HEK293 (cell line): ENCODE measurements at regions not wholly inside any gene's neighbourhood (a gene's known extent, or its start where the extent isn't known, plus 50 kb on each side); places are given as distances from the start of the nearest gene placed in this dataset.
"Not testable (repeated sequence)": the region's sequence is repeated elsewhere in the genome, so short reads cannot be mapped to it uniquely, and the experiment has no call there.

Source experiments
- CTCF ChIA-PET: fragments of 350-600 bp; formaldehyde crosslinking; extraction: SDS; loops from one replicate; lab custom pipeline; 2021; ENCODE audit warnings: antibody characterized with exemption; lab: Yijun Ruan, JAX
- POLR2A ChIA-PET: fragments of 300-600 bp; formaldehyde crosslinking; extraction: SDS; loops from one replicate; lab custom pipeline; 2020; ENCODE audit warnings: antibody characterized with exemption, inconsistent platforms; lab: Yijun Ruan, JAX
- H3K27ac ChIP-seq: fragments of 200-500 bp; sonication (Bioruptor generic); 2 replicates; pipeline ENCODE4 v1.5.1; 2014; ENCODE audit warnings: low read depth, low read length, control low read depth, inconsistent platforms; ENCODE audit errors: extremely low read depth
- H3K36me3 ChIP-seq, 2 experiments: fragments of 200-500 bp in 1 of 2; sonication (Bioruptor generic) in 1 of 2; 1 replicate in 1 of 2; 2 replicates in 1 of 2; pipeline ENCODE4 v1.5.1; 2014 to 2017; ENCODE audit warnings: inconsistent platforms in 2 of 2, low read length in 2 of 2; ENCODE audit not compliant: control insufficient read depth in 2 of 2, insufficient read depth in 1 of 2
- H3K4me1 ChIP-seq: fragments of 200-500 bp; sonication (Bioruptor generic); 2 replicates; pipeline ENCODE4 v1.5.1; 2014; ENCODE audit warnings: mild to moderate bottlenecking, low read length, inconsistent platforms; ENCODE audit not compliant: control insufficient read depth, insufficient read depth
- H3K4me3 ChIP-seq: 2 replicates; pipeline ENCODE4 v1.5.1; 2011; ENCODE audit warnings: low read depth, mild to moderate bottlenecking, control low read depth, low read length, moderate library complexity
- H3K9me3 ChIP-seq: fragments of 200-500 bp; sonication (Bioruptor generic); 2 replicates; pipeline ENCODE4 v1.5.1; 2014; ENCODE audit warnings: low read depth, low read length, inconsistent platforms; ENCODE audit not compliant: control insufficient read depth, insufficient read depth
- BCL11A ChIP-seq: fragments of 450-650 bp; formaldehyde crosslinking; IDR thresholded peaks from 2 replicates; pipeline ENCODE4 v1.5.1; 2016; ENCODE audit warnings: low read depth, missing biosample characterization, missing genetic modification characterization
- FEZF1 ChIP-seq: fragments of 450-650 bp; formaldehyde crosslinking; IDR thresholded peaks from 2 replicates; pipeline ENCODE4 v1.5.1; 2016; ENCODE audit warnings: missing biosample characterization, missing genetic modification characterization
- HOXD13 ChIP-seq: sonication (generic); formaldehyde crosslinking; IDR thresholded peaks from 2 replicates; pipeline ENCODE4 v1.8.0; 2022; ENCODE audit warnings: missing genetic modification reagents, borderline replicate concordance
- MEIS1 ChIP-seq: sonication (generic); formaldehyde crosslinking; IDR thresholded peaks from 2 replicates; pipeline ENCODE4 v1.8.1; 2022; ENCODE audit warnings: missing genetic modification reagents, mild to moderate bottlenecking, borderline replicate concordance
- ZNF157 ChIP-seq: fragments of 450-650 bp; formaldehyde crosslinking; IDR thresholded peaks from 2 replicates; pipeline ENCODE4 v1.5.1; 2016; ENCODE audit warnings: missing biosample characterization, missing genetic modification characterization
- ZNF202 ChIP-seq: fragments of 450-650 bp; formaldehyde crosslinking; IDR thresholded peaks from 2 replicates; pipeline ENCODE4 v1.5.1; 2016; ENCODE audit warnings: missing biosample characterization, missing genetic modification characterization, borderline replicate concordance
- ZNF223 ChIP-seq: fragments of 450-650 bp; formaldehyde crosslinking; IDR thresholded peaks from 2 replicates; pipeline ENCODE4 v1.5.1; 2016; ENCODE audit warnings: missing biosample characterization, missing genetic modification characterization
- ZNF248 ChIP-seq: fragments of 450-650 bp; formaldehyde crosslinking; IDR thresholded peaks from 2 replicates; pipeline ENCODE4 v1.5.1; 2017; ENCODE audit warnings: missing biosample characterization, missing genetic modification characterization
- ZNF335 ChIP-seq: fragments of 450-650 bp; formaldehyde crosslinking; conservative IDR thresholded peaks from 2 replicates; pipeline ENCODE4 v1.5.1; 2016; ENCODE audit warnings: missing biosample characterization, missing genetic modification characterization
- ZNF350 ChIP-seq: fragments of 450-650 bp; formaldehyde crosslinking; IDR thresholded peaks from 2 replicates; pipeline ENCODE4 v1.5.0; 2017; ENCODE audit warnings: missing biosample characterization, mild to moderate bottlenecking, missing genetic modification characterization
- ZNF394 ChIP-seq: fragments of 450-650 bp; formaldehyde crosslinking; IDR thresholded peaks from 2 replicates; pipeline ENCODE4 v1.5.1; 2016; ENCODE audit warnings: missing biosample characterization, missing genetic modification characterization, mild to moderate bottlenecking, moderate library complexity, borderline replicate concordance
- ZNF426 ChIP-seq: fragments of 450-650 bp; formaldehyde crosslinking; IDR thresholded peaks from 2 replicates; pipeline ENCODE4 v1.5.1; 2017; ENCODE audit warnings: missing biosample characterization, missing genetic modification characterization, mild to moderate bottlenecking, inconsistent platforms, moderate library complexity
- ZNF48 ChIP-seq: fragments of 450-650 bp; formaldehyde crosslinking; IDR thresholded peaks from 2 replicates; pipeline ENCODE4 v1.5.1; 2016; ENCODE audit warnings: missing biosample characterization, missing genetic modification characterization
- ZNF510 ChIP-seq: fragments of 450-650 bp; formaldehyde crosslinking; IDR thresholded peaks from 2 replicates; pipeline ENCODE4 v1.5.1; 2018; ENCODE audit warnings: mild to moderate bottlenecking, missing genetic modification characterization, missing biosample characterization; ENCODE audit not compliant: insufficient replicate concordance
- ZNF529 ChIP-seq: fragments of 450-650 bp; formaldehyde crosslinking; IDR thresholded peaks from 2 replicates; pipeline ENCODE4 v1.5.1; 2017; ENCODE audit warnings: missing genetic modification characterization, missing biosample characterization; ENCODE audit not compliant: insufficient replicate concordance
- ZSCAN5A ChIP-seq: fragments of 450-650 bp; formaldehyde crosslinking; IDR thresholded peaks from 2 replicates; pipeline ENCODE4 v1.5.1; 2016; ENCODE audit warnings: missing biosample characterization, missing genetic modification characterization
- TF ChIP-seq, protein P1 (sequence below): fragments of 450-650 bp; formaldehyde crosslinking; IDR thresholded peaks from 2 replicates; pipeline ENCODE4 v1.5.1; 2016; ENCODE audit warnings: missing biosample characterization, missing genetic modification characterization

DNA sequence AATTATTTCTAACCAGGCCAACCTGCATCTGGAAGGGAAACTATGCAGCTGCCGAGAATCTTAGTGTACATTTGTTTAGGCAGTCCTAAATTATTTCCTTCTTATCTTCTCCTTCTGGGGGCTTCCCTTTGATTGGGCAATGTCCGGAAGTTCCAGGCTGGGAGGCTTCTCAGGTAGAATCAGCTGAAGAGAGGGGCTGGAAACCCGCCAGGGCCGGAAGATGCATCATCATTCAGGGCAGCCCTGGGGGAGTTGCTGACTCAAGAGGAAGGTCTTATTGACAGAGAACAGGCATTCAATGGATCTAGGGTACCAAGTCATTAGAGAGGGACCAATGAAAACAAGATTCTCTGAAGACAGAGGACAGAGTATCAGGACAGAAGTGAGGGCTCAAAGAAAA lies 150.7 kb downstream of the BLID start (continued):
- TF ChIP-seq ZNF223 (tag by site-specific recombination) (no peak), ZNF335 (tag by site-specific recombination) (no peak), ZNF529 (no peak), ZNF350 (no peak), MEIS1 (CRISPR knock-in tag) (no peak), ZNF202 (tag by site-specific recombination) (no peak), ZNF394 (tag by site-specific recombination) (no peak)
- TF ChIP-seq, protein P1, sequence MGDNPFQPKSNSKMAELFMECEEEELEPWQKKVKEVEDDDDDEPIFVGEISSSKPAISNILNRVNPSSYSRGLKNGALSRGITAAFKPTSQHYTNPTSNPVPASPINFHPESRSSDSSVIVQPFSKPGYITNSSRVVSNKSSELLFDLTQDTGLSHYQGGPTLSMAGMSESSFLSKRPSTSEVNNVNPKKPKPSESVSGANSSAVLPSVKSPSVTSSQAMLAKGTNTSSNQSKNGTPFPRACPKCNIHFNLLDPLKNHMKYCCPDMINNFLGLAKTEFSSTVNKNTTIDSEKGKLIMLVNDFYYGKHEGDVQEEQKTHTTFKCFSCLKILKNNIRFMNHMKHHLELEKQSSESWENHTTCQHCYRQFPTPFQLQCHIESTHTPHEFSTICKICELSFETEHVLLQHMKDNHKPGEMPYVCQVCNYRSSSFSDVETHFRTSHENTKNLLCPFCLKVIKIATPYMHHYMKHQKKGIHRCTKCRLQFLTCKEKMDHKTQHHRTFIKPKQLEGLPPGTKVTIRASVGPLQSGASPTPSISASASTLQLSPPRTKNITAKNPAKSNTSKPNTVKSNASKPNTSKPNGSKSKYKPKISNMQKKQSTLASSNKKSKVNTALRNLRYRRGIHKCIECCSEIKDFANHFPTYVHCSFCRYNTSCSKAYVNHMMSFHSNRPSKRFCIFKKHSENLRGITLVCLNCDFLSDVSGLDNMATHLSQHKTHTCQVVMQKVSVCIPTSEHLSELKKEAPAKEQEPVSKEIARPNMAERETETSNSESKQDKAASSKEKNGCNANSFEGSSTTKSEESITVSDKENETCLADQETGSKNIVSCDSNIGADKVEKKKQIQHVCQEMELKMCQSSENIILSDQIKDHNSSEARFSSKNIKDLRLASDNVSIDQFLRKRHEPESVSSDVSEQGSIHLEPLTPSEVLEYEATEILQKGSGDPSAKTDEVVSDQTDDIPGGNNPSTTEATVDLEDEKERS (tag by site-specific recombination): no peak

DNA sequence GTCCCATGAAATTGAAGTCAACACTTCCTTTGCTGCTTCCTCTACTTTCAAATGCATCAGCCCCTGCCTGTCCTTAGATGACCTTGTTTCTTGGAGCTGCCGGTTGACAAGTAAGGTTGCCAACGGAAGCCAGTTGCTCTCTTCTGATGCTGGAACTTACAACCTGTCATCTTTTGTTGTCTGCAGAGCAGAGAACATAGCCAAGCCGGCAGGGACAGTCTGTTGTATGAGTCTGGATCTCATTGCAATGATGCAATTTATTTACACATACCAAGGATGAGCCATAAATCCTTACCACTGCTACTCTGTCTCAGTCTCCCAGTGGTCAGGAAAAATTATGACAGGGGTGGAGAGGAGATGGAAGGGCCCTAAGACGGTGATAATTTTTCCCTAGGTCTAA lies 151.4 kb downstream of the BLID start:
- Histone ChIP-seq H3K27ac (no peak overlapping the region), H3K36me3 (no peaks in the 10 kb centered on the region), H3K4me1 (peaks cover 3% of the 10 kb centered on the region; the same call in 1 of the 2 replicates), H3K9me3 (no peaks in the 10 kb centered on the region), H3K4me3 (no peak overlapping the region)
- TF ChIP-seq ZSCAN5A (tag by site-specific recombination) (no peak), ZNF248 (tag by site-specific recombination) (no peak), ZNF426 (tag by site-specific recombination) (no peak), ZNF48 (tag by site-specific recombination) (no peak), HOXD13 (CRISPR knock-in tag) (no peak), ZNF510 (tag by site-specific recombination) (no peak), FEZF1 (no peak)
- ChIA-PET POLR2A (interaction anchor here (0.7 kb wide), 1 partner anchor 10 kb away, joined by 3 read pairs; no protein-coding TSS in a partner anchor), CTCF (interaction anchor here (0.6 kb wide), 1 partner anchor 18 kb away, joined by 3 read pairs; no protein-coding TSS in a partner anchor)

DNA sequence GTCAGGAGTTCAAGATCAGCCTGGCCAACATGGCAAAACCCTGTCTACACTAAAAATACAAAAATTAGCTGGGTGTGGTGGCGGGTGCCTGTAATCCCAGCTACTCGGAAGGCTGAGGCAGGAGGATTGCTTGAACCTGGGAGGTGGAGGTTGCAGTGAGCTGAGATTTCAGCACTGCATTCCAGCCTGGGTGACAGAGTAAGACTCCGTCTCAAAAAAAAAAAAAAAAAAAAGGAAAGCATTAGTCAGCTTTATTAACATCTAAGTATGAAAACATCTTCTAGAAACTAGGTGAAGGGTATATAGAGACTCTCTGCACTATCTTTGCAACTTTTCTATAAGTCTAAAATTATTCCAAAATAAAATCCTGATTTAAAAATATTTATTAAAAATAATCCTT lies 152.2 kb downstream of the BLID start:
- H3K4me1 ChIP-seq, H3K27ac ChIP-seq, H3K9me3 ChIP-seq, H3K4me3 ChIP-seq, POLR2A ChIA-PET, H3K36me3 ChIP-seq: not testable (repeated sequence)
- CTCF ChIA-PET: interaction anchor here (0.7 kb wide), 1 partner anchor 376 kb away, joined by 3 read pairs; no protein-coding TSS in a partner anchor

DNA sequence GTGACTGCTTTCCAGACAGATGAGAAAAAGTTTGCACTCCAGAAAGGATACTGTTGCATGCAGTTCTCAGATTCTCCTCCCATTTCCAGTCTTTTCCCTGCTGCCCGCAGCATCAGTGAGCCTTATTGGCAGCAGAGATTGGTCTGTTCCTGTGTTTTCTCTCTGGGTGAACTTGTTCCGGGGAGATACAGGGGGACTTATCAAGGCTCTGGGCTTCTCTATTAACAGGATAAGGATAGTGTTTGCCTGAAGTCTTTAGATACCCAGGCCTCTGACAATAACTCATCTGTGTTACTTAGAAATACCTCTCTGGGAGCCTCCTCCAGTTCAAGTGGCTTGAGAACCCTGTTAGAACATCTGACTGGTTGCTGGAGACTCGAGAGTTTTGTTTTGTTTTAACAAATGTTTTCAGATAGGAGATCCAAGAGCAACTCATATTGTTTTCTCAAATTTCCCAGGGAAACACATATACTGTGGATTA lies 154.7 kb downstream of the BLID start:
- TF ChIP-seq BCL11A: no peak
- no peak for TF ChIP-seq ZNF157 (tag by site-specific recombination)
- Histone ChIP-seq H3K4me3 (no peak overlapping the region), H3K9me3 (no peaks in the 10 kb centered on the region), H3K36me3 (no peaks in the 10 kb centered on the region), H3K4me1 (peaks cover 3% of the 10 kb centered on the region; the same call in 1 of the 2 replicates), H3K27ac (no peak overlapping the region)
- CTCF ChIA-PET: no interaction called here
- POLR2A ChIA-PET: no interaction called here
